ENCODE measurements at regions not wholly inside any gene's neighbourhood (a gene's known extent, or its start where the extent isn't known, plus 50 kb on each side); places are given as distances from the start of the nearest gene placed in this dataset.

DNA sequence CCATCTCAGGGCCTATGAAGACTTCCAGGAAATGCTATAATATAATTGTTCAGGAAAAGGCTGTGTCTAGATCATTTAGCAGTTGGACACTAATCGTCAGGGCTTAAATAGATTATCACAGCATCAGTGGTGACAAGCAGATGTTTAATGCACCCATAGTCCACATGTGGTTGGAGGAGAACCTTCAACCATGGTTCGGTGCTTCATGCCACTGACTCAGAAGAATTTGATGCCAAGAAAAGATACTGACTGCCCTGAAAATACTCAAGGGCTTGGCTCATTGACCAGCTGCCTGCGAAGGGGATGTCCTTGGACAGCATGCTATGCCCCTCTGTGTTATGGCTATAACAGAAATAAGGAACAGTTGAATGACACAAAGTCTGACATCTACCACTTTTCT is 175.7 kb downstream of the HHIPL2 start:
- TF ChIP-seq ZNF416 (CRISPR knock-in tag; IDR thresholded peaks at IDR 0.05) (no peak), GTF2I (CRISPR knock-in tag; conservative IDR thresholded peaks at IDR 0.05) (no peak), NFYB (CRISPR knock-in tag; conservative IDR thresholded peaks at IDR 0.05; ENCODE audit: low read depth) (no peak), JUN (CRISPR knock-in tag; IDR thresholded peaks at IDR 0.05) (no peak)
- TF ChIP-seq, protein P1, sequence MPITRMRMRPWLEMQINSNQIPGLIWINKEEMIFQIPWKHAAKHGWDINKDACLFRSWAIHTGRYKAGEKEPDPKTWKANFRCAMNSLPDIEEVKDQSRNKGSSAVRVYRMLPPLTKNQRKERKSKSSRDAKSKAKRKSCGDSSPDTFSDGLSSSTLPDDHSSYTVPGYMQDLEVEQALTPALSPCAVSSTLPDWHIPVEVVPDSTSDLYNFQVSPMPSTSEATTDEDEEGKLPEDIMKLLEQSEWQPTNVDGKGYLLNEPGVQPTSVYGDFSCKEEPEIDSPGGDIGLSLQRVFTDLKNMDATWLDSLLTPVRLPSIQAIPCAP (CRISPR knock-in tag; IDR thresholded peaks at IDR 0.05) = no peak
- TF ChIP-seq, protein P2, sequence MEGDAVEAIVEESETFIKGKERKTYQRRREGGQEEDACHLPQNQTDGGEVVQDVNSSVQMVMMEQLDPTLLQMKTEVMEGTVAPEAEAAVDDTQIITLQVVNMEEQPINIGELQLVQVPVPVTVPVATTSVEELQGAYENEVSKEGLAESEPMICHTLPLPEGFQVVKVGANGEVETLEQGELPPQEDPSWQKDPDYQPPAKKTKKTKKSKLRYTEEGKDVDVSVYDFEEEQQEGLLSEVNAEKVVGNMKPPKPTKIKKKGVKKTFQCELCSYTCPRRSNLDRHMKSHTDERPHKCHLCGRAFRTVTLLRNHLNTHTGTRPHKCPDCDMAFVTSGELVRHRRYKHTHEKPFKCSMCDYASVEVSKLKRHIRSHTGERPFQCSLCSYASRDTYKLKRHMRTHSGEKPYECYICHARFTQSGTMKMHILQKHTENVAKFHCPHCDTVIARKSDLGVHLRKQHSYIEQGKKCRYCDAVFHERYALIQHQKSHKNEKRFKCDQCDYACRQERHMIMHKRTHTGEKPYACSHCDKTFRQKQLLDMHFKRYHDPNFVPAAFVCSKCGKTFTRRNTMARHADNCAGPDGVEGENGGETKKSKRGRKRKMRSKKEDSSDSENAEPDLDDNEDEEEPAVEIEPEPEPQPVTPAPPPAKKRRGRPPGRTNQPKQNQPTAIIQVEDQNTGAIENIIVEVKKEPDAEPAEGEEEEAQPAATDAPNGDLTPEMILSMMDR (IDR thresholded peaks at IDR 0.05) = no peak

All from WTC11 (cell line).